ENCODE measurements at regions not wholly inside any gene's neighbourhood (a gene's known extent, or its start where the extent isn't known, plus 50 kb on each side); places are given as distances from the start of the nearest gene placed in this dataset.

- ChIA-PET POLR2A (no interaction called here), RAD21 (ENCODE audit: low non-redundant PET in 1 of 2, low total read pairs in 2 of 2, uncharacterized antibody in 2 of 2, unreplicated experiment in 2 of 2) (no interaction called here), CTCF (no interaction called here)
- intact Hi-C loops (cut with micrococcal nuclease), result no loop called here
- Histone ChIP-seq H3K4me1 (ENCODE audit: control insufficient read depth in 1 of 2, insufficient read depth in 2 of 2, low read length in 2 of 2) (no peaks in the 10 kb centered on the region), H3K27me3 (ENCODE audit: insufficient read depth, low read length) (no peaks in the 10 kb centered on the region), H4K20me1 (ENCODE audit: insufficient read depth) (no peaks in the 10 kb centered on the region), H3K27ac (ENCODE audit: low read depth, low read length) (no peak overlapping the region), H3K9ac (ENCODE audit: low read length) (no peak overlapping the region), H3K9me3 (ENCODE audit: control insufficient read depth in 1 of 2, insufficient read depth in 1 of 2, low read depth in 1 of 2, low read length in 2 of 2) (no peaks in the 10 kb centered on the region), H3K4me3 (replicated peaks in 1 of 2; ENCODE audit: low read depth in 1 of 2, low read length in 2 of 2) (no peak overlapping the region), H3K4me2 (ENCODE audit: low read length) (no peak overlapping the region), H3K9me2 (ENCODE audit: insufficient read depth) (no peaks in the 10 kb centered on the region; the same call in 1 of the 2 replicates), H3K79me2 (ENCODE audit: insufficient read depth, low read length) (no peaks in the 10 kb centered on the region), H2AFZ (ENCODE audit: low read depth, low read length, poor library complexity, severe bottlenecking) (no peak overlapping the region), H3K36me3 (ENCODE audit: control insufficient read depth in 1 of 2, insufficient read depth in 2 of 2, low read length in 2 of 2) (no peaks in the 10 kb centered on the region)
- TF ChIP-seq FOSL1 (IDR thresholded peaks at IDR 0.05; ENCODE audit: low read depth), result no peak
- no peak for TF ChIP-seq YY1 (IDR thresholded peaks at IDR 0.05; ENCODE audit: extremely low read depth, insufficient replicate concordance, low read depth, low read length)
- TF ChIP-seq EGR1 (IDR thresholded peaks at IDR 0.05; ENCODE audit: low read depth), result no peak
- DNase-seq (ENCODE audit: low read depth, low spot score) (no peak), ATAC-seq (no peak)
- no TSS peak for BruUV-seq (replicated peaks)
These were observed 105.5 kb downstream of the ARL6IP6 start for GRCh38 chr2:152823905-152824304.

GRCh38 chr2:152822676-152823075, 104.3 kb downstream of the ARL6IP6 start:
- TF ChIP-seq CTCF (IDR thresholded peaks at IDR 0.05 in 2 of 3, conservative IDR thresholded peaks at IDR 0.05 in 1 of 3; ENCODE audit: borderline replicate concordance in 1 of 3, insufficient read depth in 1 of 3, low read depth in 2 of 3, low read length in 2 of 3) (no peak), JUND (IDR thresholded peaks at IDR 0.05) (no peak), REST (IDR thresholded peaks at IDR 0.05; ENCODE audit: low read depth) (no peak), ZNF274 (IDR thresholded peaks at IDR 0.05; ENCODE audit: low read depth, low read length) (no peak), EZH2phosphoT487 (IDR thresholded peaks at IDR 0.05; ENCODE audit: borderline replicate concordance) (no peak), ATF3 (IDR thresholded peaks at IDR 0.05) (no peak), EGR1 (IDR thresholded peaks at IDR 0.05; ENCODE audit: low read depth) (no peak), POLR2AphosphoS5 (IDR thresholded peaks at IDR 0.05; ENCODE audit: low read depth, low read length) (no peak), ZBTB33 (IDR thresholded peaks at IDR 0.05; ENCODE audit: extremely low read depth, insufficient replicate concordance, low read length) (no peak)
- Histone ChIP-seq H3K36me3 (ENCODE audit: control insufficient read depth in 1 of 2, insufficient read depth in 2 of 2, low read length in 2 of 2) (no peaks in the 10 kb centered on the region), H4K20me1 (ENCODE audit: insufficient read depth) (no peaks in the 10 kb centered on the region), H3K79me2 (ENCODE audit: insufficient read depth, low read length) (no peaks in the 10 kb centered on the region), H3K4me3 (replicated peaks in 1 of 2; ENCODE audit: low read depth in 1 of 2, low read length in 2 of 2) (no peak overlapping the region), H3K9me3 (ENCODE audit: control insufficient read depth in 1 of 2, insufficient read depth in 1 of 2, low read depth in 1 of 2, low read length in 2 of 2) (no peaks in the 10 kb centered on the region), H2AFZ (ENCODE audit: low read depth, low read length, poor library complexity, severe bottlenecking) (no peak overlapping the region), H3K4me2 (ENCODE audit: low read length) (no peak overlapping the region), H3K27ac (ENCODE audit: low read depth, low read length) (no peak overlapping the region), H3K27me3 (ENCODE audit: insufficient read depth, low read length) (no peaks in the 10 kb centered on the region), H3K9ac (ENCODE audit: low read length) (no peak overlapping the region), H3K9me2 (ENCODE audit: insufficient read depth) (no peaks in the 10 kb centered on the region; the same call in 1 of the 2 replicates), H3K4me1 (ENCODE audit: control insufficient read depth in 1 of 2, insufficient read depth in 2 of 2, low read length in 2 of 2) (no peaks in the 10 kb centered on the region)
- intact Hi-C loops (cut with micrococcal nuclease), result no loop called here
- ATAC-seq, result no peak
- ChIA-PET RAD21 (ENCODE audit: low non-redundant PET in 1 of 2, low total read pairs in 2 of 2, uncharacterized antibody in 2 of 2, unreplicated experiment in 2 of 2) (no interaction called here), POLR2A (no interaction called here), CTCF (no interaction called here)
- DNase-seq (ENCODE audit: low read depth, low spot score), result no peak
- BruUV-seq (replicated peaks), result no TSS peak

All from HCT116 (cell line).